GM18505 (cell line): ENCODE measurements at regions not wholly inside any gene's neighbourhood (a gene's known extent, or its start where the extent isn't known, plus 50 kb on each side); places are given as distances from the start of the nearest gene placed in this dataset.

Source experiments
- ATAC-seq: cut with Tn5 transposase; IDR thresholded peaks from one replicate; pipeline ENCODE4 v1.9.1; 2021; ENCODE audit not compliant: unreplicated experiment
- POLR2A ChIP-seq: IDR thresholded peaks from 4 replicates; pipeline ENCODE4 v1.6.1; 2011; ENCODE audit warnings: borderline replicate concordance; ENCODE audit not compliant: insufficient read depth, insufficient read length; ENCODE audit errors: extremely low read depth

DNA sequence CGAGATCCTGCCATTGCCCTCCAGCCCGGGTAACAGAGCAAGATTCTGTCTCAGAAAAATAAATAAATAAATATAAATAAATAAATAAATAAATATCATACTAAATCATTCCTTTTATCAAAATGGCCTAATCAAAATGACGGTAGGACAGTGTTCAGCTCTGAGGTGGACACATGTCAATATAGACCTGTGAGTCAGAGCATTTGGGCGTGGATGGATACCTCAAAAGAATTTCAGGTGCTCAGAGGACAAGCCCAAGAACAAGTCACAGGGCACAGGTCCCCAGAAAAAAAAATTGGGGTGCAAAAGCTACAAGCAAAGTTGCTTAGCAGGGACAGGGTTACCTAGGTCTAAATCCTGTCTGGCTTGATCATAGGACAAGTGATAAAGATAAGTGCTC lies 204.7 kb upstream of the HS3ST1 start:
- TF ChIP-seq POLR2A = no peak
- ATAC-seq = no peak

DNA sequence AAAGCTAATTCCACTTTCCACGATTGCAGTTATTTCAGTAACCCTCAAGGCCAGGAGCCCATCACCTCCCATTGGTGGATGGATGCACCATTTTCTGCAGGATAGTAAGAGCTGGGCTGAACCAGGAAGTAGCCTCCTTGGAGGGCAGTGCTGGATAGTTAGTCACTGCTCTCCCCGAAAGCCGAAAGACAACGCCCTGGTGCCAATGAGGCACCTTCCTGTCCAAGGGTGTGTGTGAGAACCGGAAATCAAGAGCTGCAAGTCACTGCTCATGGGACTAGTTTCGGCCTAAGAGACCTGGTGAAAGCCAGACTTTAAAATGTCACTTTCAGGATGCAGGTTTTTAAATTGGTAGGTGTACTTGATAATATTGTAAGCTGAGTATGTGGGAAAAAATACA lies 203.8 kb upstream of the HS3ST1 start:
- ATAC-seq = no peak
- TF ChIP-seq POLR2A = no peak

DNA sequence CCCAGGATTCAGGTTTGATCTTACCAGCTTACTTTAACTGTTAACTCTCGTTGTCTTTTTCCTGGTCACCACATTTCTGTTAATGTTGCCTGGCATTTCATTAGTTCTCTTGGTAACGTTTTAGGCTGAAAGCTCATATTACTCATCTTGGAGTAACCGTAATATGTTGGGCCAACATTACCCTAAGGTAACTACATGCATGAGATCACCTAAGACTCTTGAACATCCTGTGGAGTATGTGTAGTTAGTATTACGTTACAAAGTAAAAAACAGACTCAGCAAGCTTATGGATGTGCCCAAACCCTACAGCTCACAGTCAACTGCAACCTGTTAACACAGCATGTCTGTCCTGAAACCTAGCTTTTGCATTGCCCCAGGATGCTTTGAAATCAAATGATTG lies 203.3 kb upstream of the HS3ST1 start:
- no peak for ATAC-seq
- TF ChIP-seq POLR2A = no peak

DNA sequence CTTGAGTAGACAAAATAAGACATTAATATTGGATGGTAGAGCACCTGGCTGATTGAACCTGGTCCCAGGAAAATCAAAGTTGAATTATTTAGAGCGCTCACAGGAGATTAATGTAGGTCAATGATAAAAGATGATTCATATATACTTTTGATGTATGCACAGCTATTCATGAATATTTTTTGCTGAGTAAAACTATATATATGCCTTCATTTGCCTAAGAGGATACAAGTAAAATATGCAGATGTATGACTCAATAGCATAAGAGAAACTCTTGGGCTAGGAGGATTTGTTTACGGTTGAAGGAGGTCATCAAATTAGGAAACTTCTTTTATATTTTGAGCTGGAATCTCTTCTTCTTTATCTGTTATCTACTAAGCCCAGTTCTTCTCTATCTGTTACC lies 202.7 kb upstream of the HS3ST1 start:
- no peak for TF ChIP-seq POLR2A
- ATAC-seq = no peak

DNA sequence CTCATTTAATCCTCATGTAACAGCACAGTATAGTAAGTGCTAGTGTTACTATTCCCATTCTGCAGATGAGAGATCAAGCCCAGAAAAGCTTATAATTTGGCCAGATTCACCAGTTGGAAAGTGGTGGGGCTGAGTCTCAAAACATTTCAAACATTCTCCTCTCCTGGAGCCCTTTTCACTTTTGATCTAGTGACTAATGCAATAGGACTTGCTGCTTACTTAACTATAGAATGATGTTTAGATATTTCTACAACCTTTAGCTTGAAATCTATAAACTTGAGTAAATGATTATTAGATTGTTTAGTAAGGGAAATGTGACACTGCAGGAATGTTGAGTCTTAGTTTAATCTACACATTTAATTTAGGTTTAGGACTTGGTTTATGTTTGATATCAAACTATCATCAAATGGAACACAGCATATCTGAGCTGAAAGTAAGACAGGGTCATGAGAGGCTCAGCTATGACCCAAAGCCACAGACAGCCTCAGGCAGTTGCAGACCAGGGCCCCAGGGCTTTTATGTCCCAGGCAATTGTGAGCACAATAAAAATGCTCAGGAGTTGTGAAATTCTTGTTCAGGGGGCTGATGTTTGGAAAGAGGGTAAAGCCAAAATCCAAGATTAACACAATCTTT lies 199.5 kb upstream of the HS3ST1 start:
- ATAC-seq = no peak
- TF ChIP-seq POLR2A = no peak

DNA sequence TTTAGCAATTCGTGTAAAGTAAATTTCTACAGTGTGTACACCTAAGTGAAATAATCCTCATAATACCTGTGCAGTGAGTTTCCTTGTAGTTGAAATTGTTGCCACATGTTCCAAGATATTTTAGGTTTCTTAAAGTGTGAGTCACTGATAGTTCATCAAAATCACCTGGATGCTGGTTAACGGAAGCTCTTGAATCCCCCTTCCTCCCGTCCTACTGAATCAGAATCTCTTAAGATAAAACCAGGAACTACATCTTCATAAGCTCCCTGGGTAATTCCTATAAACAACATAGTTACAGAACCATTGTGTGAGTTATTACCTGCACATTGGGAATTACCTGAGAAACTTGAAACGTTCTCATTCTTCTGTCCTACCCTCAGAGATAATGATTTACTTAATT lies 197.4 kb upstream of the HS3ST1 start:
- no peak for TF ChIP-seq POLR2A
- ATAC-seq = no peak

DNA sequence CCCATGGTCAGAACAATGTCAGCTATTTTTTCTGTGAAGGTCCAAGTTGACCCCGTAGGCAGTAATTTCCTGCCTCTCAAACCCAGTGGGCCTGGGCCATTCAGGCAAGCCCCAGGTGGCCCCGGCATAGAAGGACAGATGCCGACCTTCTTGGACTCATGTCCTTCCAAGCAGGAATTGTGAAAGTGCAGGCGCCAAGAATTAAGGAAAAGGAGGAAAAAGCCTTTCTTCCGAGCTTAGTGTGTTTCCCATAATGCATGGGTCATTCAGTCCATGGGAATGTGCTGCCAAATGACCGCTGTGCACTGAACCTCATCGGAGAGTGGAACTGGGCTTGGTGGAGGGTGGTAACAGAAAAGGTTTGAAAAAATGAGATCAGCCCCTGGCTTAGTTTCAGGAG lies 196.5 kb upstream of the HS3ST1 start:
- ATAC-seq = no peak
- no peak for TF ChIP-seq POLR2A

DNA sequence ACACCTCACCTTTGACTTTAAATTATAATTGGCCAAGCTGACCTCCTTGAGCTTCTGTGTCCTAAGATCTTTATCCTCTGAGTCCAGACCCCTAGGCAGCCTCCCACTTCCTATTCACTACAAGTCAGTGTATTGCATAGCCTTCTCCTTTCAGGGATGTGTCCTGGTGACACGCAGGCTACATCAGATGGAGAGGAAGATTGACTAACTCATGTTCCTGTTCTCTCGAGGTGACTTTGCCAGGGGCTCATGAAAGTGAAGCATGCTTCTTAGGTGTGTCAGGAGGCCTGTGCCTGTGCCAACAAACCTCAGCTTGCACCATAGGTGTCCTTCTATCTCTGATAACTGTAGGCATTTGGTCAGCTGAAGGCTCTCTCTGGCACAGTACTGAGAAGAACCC lies 195.7 kb upstream of the HS3ST1 start:
- no peak for TF ChIP-seq POLR2A
- ATAC-seq = no peak

DNA sequence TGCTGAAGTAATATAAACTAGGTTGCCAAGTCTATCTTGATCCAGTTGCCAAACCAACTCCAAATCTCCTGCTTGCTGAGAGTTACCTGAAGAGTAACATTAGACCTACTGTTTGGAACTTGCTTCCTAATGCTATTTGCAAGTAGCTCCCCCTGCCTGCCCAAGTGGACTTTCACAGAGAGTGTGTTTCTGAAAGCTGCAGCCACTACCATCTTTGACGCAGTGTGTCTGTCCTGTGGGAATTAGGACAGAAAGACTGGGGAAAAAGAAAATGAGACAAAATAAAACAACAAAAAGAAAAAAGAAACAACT lies 195.0 kb upstream of the HS3ST1 start:
- TF ChIP-seq POLR2A = no peak
- ATAC-seq = no peak

DNA sequence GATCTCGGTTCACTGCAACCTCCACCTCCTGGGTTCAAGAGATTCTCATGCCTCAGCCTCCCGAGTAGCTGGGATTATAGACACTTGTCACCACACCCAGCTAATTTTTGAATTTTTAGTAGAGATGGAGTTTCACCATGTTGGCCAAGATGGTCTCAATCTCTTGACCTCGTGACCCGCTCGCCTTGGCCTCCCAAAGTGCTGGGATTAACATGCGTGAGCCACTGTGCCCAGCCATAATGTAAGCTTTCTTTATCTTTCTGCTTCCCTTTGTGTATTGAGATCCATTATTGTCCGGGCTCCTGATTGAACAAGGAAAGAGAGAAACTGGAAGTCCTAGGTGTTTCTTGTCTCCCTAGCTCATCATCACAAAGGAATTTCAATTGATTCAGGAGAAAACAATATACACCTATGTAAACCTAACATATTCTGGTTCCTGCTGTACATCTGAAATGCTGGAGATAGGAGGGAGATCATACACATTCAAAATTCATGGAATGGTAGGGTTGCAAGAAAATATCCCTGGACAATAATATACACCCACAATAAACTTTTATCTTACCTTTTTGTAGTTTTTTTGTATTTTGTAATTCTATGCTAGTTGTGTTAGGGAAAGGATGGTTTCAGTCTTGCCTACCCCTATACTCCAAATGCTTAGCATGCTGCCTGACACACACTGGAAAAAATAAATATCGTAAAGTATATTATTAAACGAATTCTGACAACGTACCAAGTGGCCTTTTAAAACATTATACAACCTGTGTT lies 194.4 kb upstream of the HS3ST1 start:
- TF ChIP-seq POLR2A = no peak
- ATAC-seq = no peak

DNA sequence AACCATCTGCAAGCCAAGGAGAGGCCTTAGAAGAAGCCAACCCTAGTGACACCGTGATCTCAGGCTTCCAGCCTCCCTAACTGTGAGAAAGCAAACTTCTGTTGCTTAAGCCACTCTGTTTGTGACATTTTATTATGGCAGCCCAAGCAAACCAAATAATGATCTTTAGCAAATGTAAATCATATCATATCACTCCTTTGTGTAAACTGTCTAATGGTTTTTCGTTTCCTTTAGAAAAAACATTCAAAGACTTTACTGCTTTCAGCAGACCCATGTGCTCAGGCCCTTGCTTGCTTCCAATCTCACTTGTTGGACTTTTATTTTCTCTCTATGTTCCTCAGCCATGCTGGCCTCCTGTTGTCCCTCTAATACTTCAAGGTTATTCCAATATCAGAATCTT lies 192.2 kb upstream of the HS3ST1 start:
- no peak for ATAC-seq
- TF ChIP-seq POLR2A = no peak

DNA sequence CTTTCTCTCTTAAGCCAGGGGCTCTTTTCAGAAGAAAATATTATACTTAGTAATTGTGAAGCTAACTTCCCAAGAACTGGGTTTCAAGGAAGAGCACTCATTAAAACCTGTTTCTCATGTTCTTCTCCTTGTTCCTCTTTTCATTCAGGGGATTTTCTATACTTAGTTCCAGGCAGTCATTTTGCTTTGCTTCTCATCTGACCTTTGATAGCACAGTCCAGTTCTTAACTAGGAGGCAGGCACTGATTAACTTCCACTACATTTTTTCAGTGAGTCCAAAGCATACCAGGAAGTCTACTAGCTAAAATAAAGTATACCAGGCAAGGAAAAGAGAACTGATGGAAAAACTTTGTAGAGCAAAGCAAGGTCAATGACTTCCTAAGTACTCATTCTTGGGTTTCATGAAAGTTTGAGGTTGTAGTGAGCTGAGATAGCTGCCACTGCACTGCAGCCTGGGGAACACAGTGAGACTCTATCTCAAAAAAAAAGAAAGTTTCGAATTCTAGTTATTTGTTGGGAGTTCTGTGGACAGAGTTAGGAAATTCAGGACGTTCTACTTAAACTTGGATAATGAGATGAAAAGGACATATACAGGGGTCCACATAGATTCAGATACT lies 190.1 kb upstream of the HS3ST1 start:
- TF ChIP-seq POLR2A = no peak
- ATAC-seq = no peak

DNA sequence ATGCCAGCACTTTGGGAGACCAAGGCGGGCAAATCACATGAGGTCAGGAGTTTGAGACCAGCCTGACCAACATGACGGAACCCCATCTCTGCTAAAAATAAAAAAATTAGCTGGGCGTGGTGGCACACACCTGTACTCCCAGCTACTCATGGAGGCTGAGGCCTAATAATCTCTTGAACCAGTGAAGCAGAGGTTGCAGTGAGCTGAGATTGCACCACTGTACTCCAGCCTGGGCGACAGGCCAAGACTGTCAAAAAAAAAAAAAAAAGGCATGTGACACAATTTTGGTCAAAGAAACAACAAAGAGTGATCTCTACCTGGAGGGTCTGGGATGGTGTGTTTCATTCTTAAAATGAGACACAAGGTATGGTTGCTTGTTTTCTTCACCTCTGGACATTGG lies 188.2 kb upstream of the HS3ST1 start:
- ATAC-seq = no peak
- TF ChIP-seq POLR2A = no peak

DNA sequence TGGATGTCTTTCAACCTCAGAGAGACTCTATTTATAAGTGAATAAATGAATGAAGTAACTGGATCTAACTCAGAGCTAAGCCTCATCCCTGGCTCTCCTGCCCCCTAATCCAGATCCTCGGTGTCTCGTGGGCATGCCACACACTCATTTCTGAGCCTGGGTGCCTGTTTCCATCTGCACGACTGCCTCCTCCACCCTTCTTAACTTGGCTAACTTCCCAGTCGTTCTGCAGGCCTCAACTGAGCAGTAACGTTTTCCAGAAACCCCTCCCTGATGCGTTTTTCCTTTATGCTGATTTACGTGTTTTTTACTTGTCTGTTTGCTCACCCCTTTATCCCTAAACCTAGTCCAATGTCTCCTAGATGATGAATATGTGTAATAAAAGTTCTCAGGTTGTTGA lies 186.9 kb upstream of the HS3ST1 start:
- ATAC-seq = no peak
- no peak for TF ChIP-seq POLR2A
